ENCODE measurements at regions not wholly inside any gene's neighbourhood (a gene's known extent, or its start where the extent isn't known, plus 50 kb on each side); places are given as distances from the start of the nearest gene placed in this dataset.
"Not testable (repeated sequence)": the region's sequence is repeated elsewhere in the genome, so short reads cannot be mapped to it uniquely, and the experiment has no call there.

GRCh38 chr4:141352909-141353525 is 132.3 kb downstream of the ZNF330 start:
- Mint-ChIP-seq H3K27me3 (ENCODE audit: low read depth, unreplicated experiment) (no peaks in the 10 kb centered on the region), H3K4me1 (ENCODE audit: low read depth, unreplicated experiment) (peaks cover 27% of the 10 kb centered on the region), H3K4me3 (ENCODE audit: unreplicated experiment) (peak overlapping the region; percentile 75), H3K36me3 (ENCODE audit: low read depth, unreplicated experiment) (no peaks in the 10 kb centered on the region), H3K9me3 (ENCODE audit: unreplicated experiment) (peaks cover 1% of the 10 kb centered on the region), H3K27ac (ENCODE audit: unreplicated experiment) (peak overlapping the region; percentile 94)
- peak; percentile 87 for DNase-seq (ENCODE audit: low read depth)
- Histone ChIP-seq H3K9me3 (ENCODE audit: insufficient read depth, low read depth, low read length) (no peaks in the 10 kb centered on the region), H3K4me3 (ENCODE audit: insufficient read depth, low read depth, low read length) (no peak overlapping the region), H2AFZ (ENCODE audit: low read depth, low read length) (peak overlapping the region; percentile 58), H3K27ac (ENCODE audit: low read depth, low read length) (peak overlapping the region; percentile 77), H3K9ac (ENCODE audit: low read length) (peak overlapping the region; percentile 58), H4K20me1 (ENCODE audit: insufficient read depth, low read length) (no peaks in the 10 kb centered on the region), H3K4me1 (ENCODE audit: insufficient read depth, low read length) (peaks cover 15% of the 10 kb centered on the region), H3K36me3 (ENCODE audit: insufficient read depth, low read length) (no peaks in the 10 kb centered on the region), H3K27me3 (ENCODE audit: insufficient read depth, low read length) (no peaks in the 10 kb centered on the region), H3K79me2 (ENCODE audit: insufficient read depth, low read length) (no peaks in the 10 kb centered on the region), H3K4me2 (ENCODE audit: low read length) (peak overlapping the region; percentile 75)
- no peak for FAIRE-seq
- no peak for TF ChIP-seq CTCF (IDR thresholded peaks at IDR 0.05; ENCODE audit: insufficient read depth, low read depth, low read length)
- no peak for TF ChIP-seq EZH2 (IDR thresholded peaks at IDR 0.05; ENCODE audit: insufficient read depth, low read length)

DNA sequence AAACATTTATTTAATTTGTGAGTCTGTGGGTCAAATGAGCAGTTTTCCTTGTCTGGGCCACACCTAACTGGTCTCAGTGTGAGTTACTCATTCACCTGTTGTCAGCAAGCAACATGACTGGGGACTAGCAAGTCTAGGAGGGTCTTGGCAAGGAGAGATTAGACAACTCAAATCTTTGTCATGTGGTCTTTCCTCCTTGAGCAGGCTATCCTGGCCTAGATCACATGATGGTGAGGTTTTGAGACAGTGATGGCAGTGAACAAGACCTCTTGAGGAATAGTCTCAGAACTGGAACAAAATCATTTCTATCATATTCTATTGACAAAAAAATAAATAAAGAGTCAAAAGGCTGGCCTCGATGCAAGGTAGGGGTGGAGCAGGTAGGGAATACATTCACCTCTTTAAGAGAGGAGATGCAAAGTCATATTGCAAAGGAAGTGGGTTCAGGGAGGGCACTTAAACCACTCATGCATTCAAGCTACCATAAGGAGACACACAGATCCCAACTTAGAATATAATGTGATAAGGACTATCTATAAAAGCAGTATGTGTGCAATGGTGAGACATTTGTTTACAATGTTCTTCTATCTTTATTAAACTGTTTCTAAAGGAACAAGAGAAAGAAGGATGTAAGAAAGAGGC is 135.7 kb downstream of the ZNF330 start:
- no peak overlapping the region for H3K27ac ChIP-seq (ENCODE audit: low read depth, low read length)
- no peak overlapping the region for H3K9ac ChIP-seq (ENCODE audit: low read length)
- H3K36me3 ChIP-seq (ENCODE audit: insufficient read depth, low read length): no peaks in the 10 kb centered on the region
- H3K4me1 Mint-ChIP-seq (ENCODE audit: low read depth, unreplicated experiment): peaks cover 19% of the 10 kb centered on the region
- no peak overlapping the region for H2AFZ ChIP-seq (ENCODE audit: low read depth, low read length)
- peaks cover 5% of the 10 kb centered on the region for H3K9me3 Mint-ChIP-seq (ENCODE audit: unreplicated experiment)
- DNase-seq (ENCODE audit: low read depth) (no peak), FAIRE-seq (no peak)
- H4K20me1 ChIP-seq (ENCODE audit: insufficient read depth, low read length): no peaks in the 10 kb centered on the region
- no peak overlapping the region for H3K27ac Mint-ChIP-seq (ENCODE audit: unreplicated experiment)
- no peak overlapping the region for H3K4me3 Mint-ChIP-seq (ENCODE audit: unreplicated experiment)
- no peaks in the 10 kb centered on the region for H3K36me3 Mint-ChIP-seq (ENCODE audit: low read depth, unreplicated experiment)
- TF ChIP-seq CTCF (IDR thresholded peaks at IDR 0.05; ENCODE audit: insufficient read depth, low read depth, low read length) (no peak), EZH2 (IDR thresholded peaks at IDR 0.05; ENCODE audit: insufficient read depth, low read length) (no peak)
- no peaks in the 10 kb centered on the region for H3K79me2 ChIP-seq (ENCODE audit: insufficient read depth, low read length)
- peaks cover 10% of the 10 kb centered on the region for H3K4me1 ChIP-seq (ENCODE audit: insufficient read depth, low read length)
- no peak overlapping the region for H3K4me2 ChIP-seq (ENCODE audit: low read length)
- H3K27me3 ChIP-seq (ENCODE audit: insufficient read depth, low read length): no peaks in the 10 kb centered on the region
- no peak overlapping the region for H3K4me3 ChIP-seq (ENCODE audit: insufficient read depth, low read depth, low read length)
- H3K27me3 Mint-ChIP-seq (ENCODE audit: low read depth, unreplicated experiment): peaks cover 2% of the 10 kb centered on the region
- H3K9me3 ChIP-seq (ENCODE audit: insufficient read depth, low read depth, low read length): no peaks in the 10 kb centered on the region

DNA sequence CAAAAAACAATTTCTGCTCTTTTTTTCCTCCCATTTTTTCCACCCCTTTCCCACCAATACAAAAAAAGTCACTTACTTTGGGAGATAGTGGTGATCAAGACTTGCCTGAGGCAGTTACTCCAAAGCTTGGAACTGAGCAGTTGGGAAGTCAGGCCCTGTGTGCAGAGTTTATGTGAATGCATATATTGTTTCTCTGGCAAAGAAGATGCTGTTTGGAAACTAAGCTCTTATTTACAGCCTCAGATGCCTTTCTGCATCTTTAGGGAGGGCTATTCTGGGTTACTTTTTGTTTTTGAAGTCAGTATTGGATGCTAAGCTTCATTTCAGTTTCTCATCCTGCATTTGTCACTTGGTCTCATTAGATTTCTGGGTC is 136.3 kb downstream of the ZNF330 start:
- no peak overlapping the region for H3K27ac ChIP-seq (ENCODE audit: low read depth, low read length)
- H3K9ac ChIP-seq (ENCODE audit: low read length): no peak overlapping the region
- H3K4me3 ChIP-seq (ENCODE audit: insufficient read depth, low read depth, low read length): no peak overlapping the region
- Mint-ChIP-seq H3K9me3 (ENCODE audit: unreplicated experiment) (peaks cover 5% of the 10 kb centered on the region), H3K27ac (ENCODE audit: unreplicated experiment) (no peak overlapping the region), H3K4me1 (ENCODE audit: low read depth, unreplicated experiment) (peaks cover 18% of the 10 kb centered on the region), H3K4me3 (ENCODE audit: unreplicated experiment) (no peak overlapping the region), H3K27me3 (ENCODE audit: low read depth, unreplicated experiment) (peaks cover 2% of the 10 kb centered on the region), H3K36me3 (ENCODE audit: low read depth, unreplicated experiment) (no peaks in the 10 kb centered on the region)
- no peak overlapping the region for H2AFZ ChIP-seq (ENCODE audit: low read depth, low read length)
- H3K36me3 ChIP-seq (ENCODE audit: insufficient read depth, low read length): no peaks in the 10 kb centered on the region
- no peaks in the 10 kb centered on the region for H4K20me1 ChIP-seq (ENCODE audit: insufficient read depth, low read length)
- FAIRE-seq (no peak), DNase-seq (ENCODE audit: low read depth) (no peak)
- no peak overlapping the region for H3K4me2 ChIP-seq (ENCODE audit: low read length)
- TF ChIP-seq CTCF (IDR thresholded peaks at IDR 0.05; ENCODE audit: insufficient read depth, low read depth, low read length): no peak
- TF ChIP-seq EZH2 (IDR thresholded peaks at IDR 0.05; ENCODE audit: insufficient read depth, low read length): no peak
- no peaks in the 10 kb centered on the region for H3K9me3 ChIP-seq (ENCODE audit: insufficient read depth, low read depth, low read length)
- no peaks in the 10 kb centered on the region for H3K27me3 ChIP-seq (ENCODE audit: insufficient read depth, low read length)
- peaks cover 10% of the 10 kb centered on the region for H3K4me1 ChIP-seq (ENCODE audit: insufficient read depth, low read length)
- no peaks in the 10 kb centered on the region for H3K79me2 ChIP-seq (ENCODE audit: insufficient read depth, low read length)

DNA sequence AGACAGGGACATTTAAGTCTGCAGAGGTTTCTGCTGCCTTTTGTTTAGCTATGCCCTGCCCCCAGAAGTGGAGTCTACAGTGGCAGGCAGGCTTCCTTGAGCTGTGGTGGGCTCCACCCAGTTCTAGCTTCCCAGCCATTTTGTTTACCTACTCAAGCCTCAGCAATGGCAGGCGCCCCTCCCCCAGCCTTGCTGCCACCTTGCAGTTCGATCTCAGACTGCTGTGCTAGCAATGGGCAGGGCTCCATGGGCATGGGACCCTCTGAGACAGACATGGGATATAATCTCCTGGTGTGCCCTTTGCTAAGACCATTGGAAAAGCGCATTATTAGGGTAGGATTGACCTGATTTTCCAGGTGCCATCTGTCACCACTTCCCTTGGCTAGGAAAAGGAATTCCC is 147.5 kb downstream of the ZNF330 start:
- not testable (repeated sequence) for H3K9me3 ChIP-seq (ENCODE audit: insufficient read depth, low read depth, low read length); H3K27ac ChIP-seq (ENCODE audit: low read depth, low read length); H3K36me3 ChIP-seq (ENCODE audit: insufficient read depth, low read length); H3K27ac Mint-ChIP-seq (ENCODE audit: unreplicated experiment); H3K36me3 Mint-ChIP-seq (ENCODE audit: low read depth, unreplicated experiment); H3K4me2 ChIP-seq (ENCODE audit: low read length); H3K27me3 Mint-ChIP-seq (ENCODE audit: low read depth, unreplicated experiment); H4K20me1 ChIP-seq (ENCODE audit: insufficient read depth, low read length); H3K4me1 ChIP-seq (ENCODE audit: insufficient read depth, low read length); H3K4me1 Mint-ChIP-seq (ENCODE audit: low read depth, unreplicated experiment); H3K4me3 Mint-ChIP-seq (ENCODE audit: unreplicated experiment); FAIRE-seq; DNase-seq (ENCODE audit: low read depth); H3K79me2 ChIP-seq (ENCODE audit: insufficient read depth, low read length); H2AFZ ChIP-seq (ENCODE audit: low read depth, low read length); H3K27me3 ChIP-seq (ENCODE audit: insufficient read depth, low read length); H3K9ac ChIP-seq (ENCODE audit: low read length); H3K4me3 ChIP-seq (ENCODE audit: insufficient read depth, low read depth, low read length)
- peaks cover 22% of the 10 kb centered on the region for H3K9me3 Mint-ChIP-seq (ENCODE audit: unreplicated experiment)
